ENCODE measurements at regions not wholly inside any gene's neighbourhood (a gene's known extent, or its start where the extent isn't known, plus 50 kb on each side); places are given as distances from the start of the nearest gene placed in this dataset.

DNA sequence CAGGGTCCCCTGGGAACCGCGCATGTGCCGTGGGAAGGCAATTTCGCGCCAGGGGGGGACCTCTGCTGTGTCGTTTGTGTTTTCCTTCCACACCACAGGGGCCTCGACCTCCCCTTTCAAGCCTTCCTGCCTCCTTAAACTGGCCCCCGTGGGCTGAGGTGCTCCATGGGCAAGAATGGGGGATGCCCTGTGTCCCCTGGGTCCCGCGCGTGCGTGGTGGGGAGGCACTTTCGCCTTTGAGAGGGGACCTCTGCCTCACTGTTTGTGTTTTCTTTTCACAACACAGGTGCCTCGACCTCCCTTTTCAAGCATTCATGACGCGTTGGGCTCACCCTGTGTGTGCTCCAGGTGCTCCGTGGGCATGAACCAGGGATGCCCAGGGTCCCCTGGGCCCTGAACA, 348.8 kb downstream of the ALG10 start:
- in situ Hi-C loops (cut with HindIII; ENCODE audit: low sequenced_read_pairs): no loop called here
- DNase-seq (ENCODE audit: low read depth, low spot score): no peak
- H3K4me3 ChIP-seq (ENCODE audit: low read depth, low read length): no peak overlapping the region
- TF ChIP-seq, protein P1, sequence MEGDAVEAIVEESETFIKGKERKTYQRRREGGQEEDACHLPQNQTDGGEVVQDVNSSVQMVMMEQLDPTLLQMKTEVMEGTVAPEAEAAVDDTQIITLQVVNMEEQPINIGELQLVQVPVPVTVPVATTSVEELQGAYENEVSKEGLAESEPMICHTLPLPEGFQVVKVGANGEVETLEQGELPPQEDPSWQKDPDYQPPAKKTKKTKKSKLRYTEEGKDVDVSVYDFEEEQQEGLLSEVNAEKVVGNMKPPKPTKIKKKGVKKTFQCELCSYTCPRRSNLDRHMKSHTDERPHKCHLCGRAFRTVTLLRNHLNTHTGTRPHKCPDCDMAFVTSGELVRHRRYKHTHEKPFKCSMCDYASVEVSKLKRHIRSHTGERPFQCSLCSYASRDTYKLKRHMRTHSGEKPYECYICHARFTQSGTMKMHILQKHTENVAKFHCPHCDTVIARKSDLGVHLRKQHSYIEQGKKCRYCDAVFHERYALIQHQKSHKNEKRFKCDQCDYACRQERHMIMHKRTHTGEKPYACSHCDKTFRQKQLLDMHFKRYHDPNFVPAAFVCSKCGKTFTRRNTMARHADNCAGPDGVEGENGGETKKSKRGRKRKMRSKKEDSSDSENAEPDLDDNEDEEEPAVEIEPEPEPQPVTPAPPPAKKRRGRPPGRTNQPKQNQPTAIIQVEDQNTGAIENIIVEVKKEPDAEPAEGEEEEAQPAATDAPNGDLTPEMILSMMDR (IDR thresholded peaks at IDR 0.05; ENCODE audit: low read depth, low read length): no peak

DNA sequence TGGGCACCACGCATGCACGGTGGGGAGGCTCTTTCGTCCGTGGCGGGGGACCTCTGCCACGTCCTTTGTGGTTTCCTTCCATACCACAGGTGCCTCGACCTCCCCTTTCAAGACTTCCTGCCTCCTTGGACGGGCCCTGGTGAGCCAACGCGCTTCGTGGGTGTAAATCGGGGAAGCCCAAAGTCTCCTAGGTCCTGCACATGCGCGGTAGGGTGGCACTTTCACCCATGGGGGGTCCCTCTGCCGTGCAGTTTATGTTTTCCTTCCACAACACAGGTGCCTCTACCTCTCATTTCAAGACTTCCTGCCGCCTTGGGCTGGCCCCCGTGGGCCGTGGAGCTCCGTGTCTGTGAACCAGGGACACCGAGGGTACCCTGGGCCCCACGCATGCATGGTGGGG, 349.7 kb downstream of the ALG10 start:
- TF ChIP-seq, protein P1 (IDR thresholded peaks at IDR 0.05; ENCODE audit: low read depth, low read length): no peak
- DNase-seq (ENCODE audit: low read depth, low spot score): no peak
- in situ Hi-C loops (cut with HindIII; ENCODE audit: low sequenced_read_pairs): no loop called here
- H3K4me3 ChIP-seq (ENCODE audit: low read depth, low read length): no peak overlapping the region

DNA sequence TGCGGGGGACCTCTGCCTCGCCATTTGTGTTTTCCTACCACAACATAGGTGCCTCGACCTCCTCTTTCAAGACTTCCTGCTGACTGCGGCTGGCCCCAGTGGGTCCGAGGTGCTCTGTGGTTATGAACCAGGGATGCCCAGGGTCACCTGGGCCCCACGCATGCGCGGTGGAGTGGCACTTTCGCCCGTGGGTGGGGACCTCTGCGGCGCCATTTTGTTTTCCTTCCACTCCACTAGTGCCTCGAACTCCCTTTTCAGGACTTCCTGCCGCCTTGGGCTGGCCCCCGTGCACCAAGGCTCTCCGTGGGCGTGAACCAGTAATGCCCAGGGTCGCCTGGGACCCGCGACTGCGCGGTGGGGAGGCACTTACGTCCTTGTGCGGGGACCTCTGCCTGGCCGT, 351.6 kb downstream of the ALG10 start:
- in situ Hi-C loops (cut with HindIII; ENCODE audit: low sequenced_read_pairs): no loop called here

DNA sequence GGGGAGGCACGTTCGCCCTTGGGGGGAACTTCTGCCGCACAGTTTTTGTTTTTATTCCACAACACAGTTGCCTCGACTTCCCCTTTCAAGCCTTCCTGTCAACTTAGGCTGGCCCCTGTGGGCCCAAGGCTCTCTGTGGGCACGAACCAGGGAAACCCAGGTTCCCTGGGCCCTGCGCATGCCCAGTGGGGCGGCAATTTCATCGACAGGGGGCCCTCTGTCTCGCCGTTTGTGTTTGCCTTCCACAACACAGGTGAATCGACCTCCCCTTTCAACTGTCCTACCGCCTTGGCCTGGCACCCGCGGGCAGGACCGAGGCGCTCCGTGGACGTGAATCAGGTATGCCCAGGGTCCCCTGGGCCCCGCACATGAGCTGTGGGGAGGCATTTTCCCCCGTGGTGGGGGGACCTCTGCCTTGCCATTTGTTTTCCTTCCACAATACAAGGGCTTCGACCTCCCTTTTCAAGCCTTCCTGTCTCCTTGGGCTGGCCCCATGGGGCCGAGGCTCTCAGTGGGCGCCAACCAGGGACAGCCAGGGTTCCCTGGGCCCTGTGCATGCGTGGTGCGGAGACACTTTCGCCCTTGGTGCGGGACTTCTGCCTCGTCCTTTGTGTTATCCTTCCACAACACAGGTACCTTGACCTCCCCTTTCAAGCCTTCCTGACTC, 354.0 kb downstream of the ALG10 start:
- in situ Hi-C loops (cut with HindIII; ENCODE audit: low sequenced_read_pairs): no loop called here
- H3K4me3 ChIP-seq (ENCODE audit: low read depth, low read length): no peak overlapping the region
- no peak for DNase-seq (ENCODE audit: low read depth, low spot score)
- TF ChIP-seq, protein P1 (IDR thresholded peaks at IDR 0.05; ENCODE audit: low read depth, low read length): no peak

More for the DNA sequence above, 351.6 kb downstream of the ALG10 start:
- TF ChIP-seq, protein P1 (IDR thresholded peaks at IDR 0.05; ENCODE audit: low read depth, low read length): no peak
- no peak for DNase-seq (ENCODE audit: low read depth, low spot score)
- no peak overlapping the region for H3K4me3 ChIP-seq (ENCODE audit: low read depth, low read length)

DNA sequence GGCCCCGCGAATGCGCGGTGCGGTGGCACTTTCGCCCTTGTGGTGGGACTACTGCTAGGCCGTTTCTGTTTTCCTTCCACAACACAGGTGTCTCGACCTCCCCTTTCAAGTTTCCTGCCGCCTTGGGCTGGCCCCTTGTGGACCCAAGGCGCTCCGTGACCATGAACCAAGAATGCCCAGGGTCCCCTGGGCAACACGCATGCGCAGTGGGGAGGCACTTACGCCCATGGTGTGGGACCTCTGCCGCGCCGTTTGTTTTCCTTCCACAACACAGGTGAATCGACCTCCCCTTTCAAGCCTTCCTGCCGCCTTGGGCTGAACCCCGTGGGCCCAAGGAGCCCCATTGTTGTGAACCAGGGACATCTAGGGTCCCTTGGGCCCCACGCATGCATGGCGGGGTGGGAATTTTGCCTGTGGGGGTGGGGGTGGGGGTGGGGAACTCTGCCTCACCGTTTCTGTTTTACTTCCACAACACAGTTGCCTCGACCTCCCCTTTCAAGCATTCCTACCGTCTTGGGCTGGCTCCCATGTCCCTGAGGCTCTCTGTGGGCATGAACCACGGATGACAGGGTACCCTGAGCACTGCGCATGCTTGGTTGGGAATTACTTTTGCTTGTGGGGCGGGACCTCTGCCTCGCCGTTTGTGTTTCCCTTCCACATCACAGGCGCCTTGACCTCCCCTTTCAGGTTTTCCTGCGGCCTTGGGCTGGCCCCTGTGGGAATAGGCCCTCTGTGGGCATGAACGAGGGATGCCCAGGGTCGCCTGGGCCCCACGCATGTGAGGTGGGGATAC, 355.1 kb downstream of the ALG10 start:
- DNase-seq (ENCODE audit: low read depth, low spot score): no peak
- in situ Hi-C loops (cut with HindIII; ENCODE audit: low sequenced_read_pairs): no loop called here
- TF ChIP-seq, protein P1 (IDR thresholded peaks at IDR 0.05; ENCODE audit: low read depth, low read length): no peak
- H3K4me3 ChIP-seq (ENCODE audit: low read depth, low read length): no peak overlapping the region

DNA sequence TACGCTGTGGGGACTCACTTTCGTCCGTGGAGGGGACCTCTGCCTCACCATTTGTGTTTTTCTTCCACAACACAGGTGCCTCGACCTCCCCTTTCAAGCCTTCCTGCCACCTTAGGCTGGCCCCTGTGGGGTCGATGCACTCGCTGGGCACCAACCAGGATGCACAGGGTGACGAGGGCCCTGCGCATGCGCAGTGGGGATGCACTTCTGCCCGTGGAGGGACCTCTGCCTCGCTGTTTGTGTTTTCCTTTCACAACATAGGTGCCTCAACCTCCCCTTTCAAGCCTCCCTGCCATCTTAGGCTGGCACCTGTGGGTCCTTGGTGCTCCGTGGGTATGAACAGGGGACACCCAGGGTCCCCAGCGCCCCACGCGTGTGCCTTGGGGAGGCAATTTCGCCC, 356.8 kb downstream of the ALG10 start:
- no peak for DNase-seq (ENCODE audit: low read depth, low spot score)
- H3K4me3 ChIP-seq (ENCODE audit: low read depth, low read length): no peak overlapping the region
- TF ChIP-seq, protein P1 (IDR thresholded peaks at IDR 0.05; ENCODE audit: low read depth, low read length): no peak
- in situ Hi-C loops (cut with HindIII; ENCODE audit: low sequenced_read_pairs): no loop called here

Measured in astrocyte of the spinal cord (primary cell).